Heart left ventricle (tissue), 16 donors: ENCODE measurements at regions not wholly inside any gene's neighbourhood (a gene's known extent, or its start where the extent isn't known, plus 50 kb on each side); places are given as distances from the start of the nearest gene placed in this dataset.
A peak's percentile ranks its signal among the peaks of the same experiment; 100 is the strongest.
"Not testable (repeated sequence)": the region's sequence is repeated elsewhere in the genome, so short reads cannot be mapped to it uniquely, and the experiment has no call there.

Experiments
- ATAC-seq, 4 donors: fragments of 200-7000 bp; cut with Tn5 transposase; one replicate each; pipeline ENCODE4 v1.9.1; 2020 to 2022; ENCODE audit warnings: moderate library complexity in 4 of 4, mild to moderate bottlenecking in 3 of 4, moderate number of reproducible peaks in 1 of 4
- DNase-seq, 5 donors: peaks; one replicate each; pipeline ENCODE4 v3.0.0-alpha.2; 2020
- H3K27ac ChIP-seq, 12 donors: fragments of 200-600 bp; sonication (generic) in 4 of 12; one replicate each; pipeline versions ENCODE4 v1.5.0 to v1.8.0; 2016 to 2022; ENCODE audit warnings: mild to moderate bottlenecking in 2 of 12
- H3K27me3 ChIP-seq, 9 donors: fragments of 200-600 bp; sonication (generic) in 2 of 9; one replicate each; pipeline versions ENCODE4 v1.5.1 to v1.8.0; 2016 to 2022; ENCODE audit warnings: mild to moderate bottlenecking in 3 of 9
- H3K36me3 ChIP-seq, 9 donors: fragments of 200-600 bp; sonication (generic) in 2 of 9; one replicate each; pipeline versions ENCODE4 v1.5.0 to v1.8.0; 2018 to 2022; ENCODE audit warnings: mild to moderate bottlenecking in 2 of 9
- H3K4me1 ChIP-seq, 12 donors: fragments of 200-600 bp; sonication (generic) in 4 of 12; one replicate each; pipeline versions ENCODE4 v1.5.0 to v1.8.0; 2016 to 2022; ENCODE audit warnings: mild to moderate bottlenecking in 3 of 12
- H3K4me3 ChIP-seq, 12 donors: fragments of 200-600 bp; sonication (generic) in 4 of 12; one replicate each; pipeline versions ENCODE4 v1.5.0 to v1.8.0; 2017 to 2022; ENCODE audit warnings: mild to moderate bottlenecking in 9 of 12, moderate library complexity in 4 of 12
- H3K9me3 ChIP-seq, 12 donors: fragments of 200-600 bp; sonication (generic) in 4 of 12; one replicate each; pipeline versions ENCODE4 v1.5.0 to v1.8.0; 2016 to 2022; ENCODE audit warnings: mild to moderate bottlenecking in 1 of 12
- CTCF ChIP-seq, 12 donors: fragments of 200-600 bp; sonication (generic) in 4 of 12; IDR thresholded peaks; one replicate each; pipeline versions ENCODE4 v1.5.0 to v1.8.0; 2018 to 2022; ENCODE audit warnings: antibody characterized with exemption in 12 of 12, mild to moderate bottlenecking in 5 of 12
- POLR2A ChIP-seq, 2 donors: fragments of 450-650 bp; IDR thresholded peaks; one replicate each; pipeline ENCODE4 v1.6.1; 2017; ENCODE audit warnings: antibody characterized with exemption in 2 of 2, mild to moderate bottlenecking in 2 of 2, moderate library complexity in 2 of 2
- WGBS, 4 donors: extraction: QIAGEN DNeasy Blood & Tissue Kit in 2 of 4; methylation state at CpG; one replicate each; pipeline versions ENCODE4 v1.1.5 to v1.1.7; 2013 to 2018; 5-methylcytosine and 5-hydroxymethylcytosine counted together
- intact Hi-C, 10 donors: fragments of 100-400 bp; cut with DNase I; formaldehyde crosslinking; loops; one replicate each; pipeline versions ENCODE4 v1.11.1 to v1.14.2; 2022
- donor health status: ischemic (EF 13 %, LVEDD 7.1; RV severe dilation, severe dysfunction).
- donor health status: healthy with polysubstance abuse.
- donor health status: DM: no; HTN: yes; CAD: no.
- donor health status: DM: no; HTN: no; CAD: no.
- donor health status: ischemic (EF 25% LVEDD 6.9; RV normal size, moderate dysfunction).
- donor health status: ischemic (EF 25% LVEDD 5.7; RV mildly dilated, moderate dysfunction).
- donor health status: healthy.
- donor health status: DM: yes; HTN: yes; CAD: no.
- donor health status: ischemic (EF 35%, LVEDD 5.7; RV mildly dilated, moderate dysfunction).
- donor health status: nonischemic (EF 11% LVEDD 7.7; RV severe dilation, severe dysfunction).
- donor health status: DM: yes; HTN: yes; CAD: no.
- donor health status: PGD.
- donor health status: ischemic (EF 29% LVEDD 5.4; RV normal size, mild dysfunction).
- donor health status: nonischemic (EF 23%, LVEDD 6.1; RV moderate dilation, normal function).

- DNase-seq, result peak in 1 of 5 donors; percentile 87
- no peak for TF ChIP-seq POLR2A (IDR thresholded peaks at IDR 0.05)
- TF ChIP-seq CTCF (IDR thresholded peaks at IDR 0.05), result no peak
- Histone ChIP-seq H3K27me3 (no peaks in the 10 kb centered on the region), H3K36me3 (no peaks in the 10 kb centered on the region), H3K9me3 (peaks cover 0 to 9% (median 0%) of the 10 kb centered on the region in 12 donors), H3K4me3 (no peak overlapping the region), H3K4me1 (peaks cover 0 to 38% (median 23%) of the 10 kb centered on the region in 12 donors), H3K27ac (peak overlapping the region in 11 of 12 donors; percentile 35 to 79 (median 68))
- intact Hi-C loops, result loop anchor here in 1 of 10 donors (5.0 kb wide), 1 partner anchor 36 kb away; no protein-coding TSS in a partner anchor
- 41 to 48% (median 45%) methylated on average over 13 of the region's 13 CpGs for WGBS, 4 donors
- ATAC-seq, result peak in 2 of 4 donors; percentile 36 to 53
Observed at GRCh38 chr21:38903690-38904139, 98.0 kb downstream of the ETS2 start.

- Histone ChIP-seq H3K4me1 (peaks cover 0 to 32% (median 16%) of the 10 kb centered on the region in 12 donors), H3K27me3 (no peaks in the 10 kb centered on the region), H3K36me3 (no peaks in the 10 kb centered on the region), H3K9me3 (peaks cover 0 to 9% (median 0%) of the 10 kb centered on the region in 12 donors), H3K4me3 (no peak overlapping the region), H3K27ac (peak overlapping the region in 11 of 12 donors; percentile 35 to 79 (median 68))
- intact Hi-C loops, result loop anchor here in 1 of 10 donors (5.0 kb wide), 1 partner anchor 36 kb away; no protein-coding TSS in a partner anchor
- WGBS, 4 donors, result 76 to 88% (median 78%) methylated on average over 9 of the region's 9 CpGs
- no peak for DNase-seq
- TF ChIP-seq POLR2A (IDR thresholded peaks at IDR 0.05) (no peak), CTCF (IDR thresholded peaks at IDR 0.05) (no peak)
- no peak for ATAC-seq
Observed at GRCh38 chr21:38902608-38903445, 97.1 kb downstream of the ETS2 start.

- Histone ChIP-seq H3K4me3 (no peak overlapping the region), H3K27ac (peak overlapping the region in 1 of 12 donors; percentile 9), H3K36me3 (no peaks in the 10 kb centered on the region), H3K4me1 (peaks cover 0 to 26% (median 8%) of the 10 kb centered on the region in 12 donors), H3K27me3 (no peaks in the 10 kb centered on the region), H3K9me3 (peaks cover 0 to 9% (median 0%) of the 10 kb centered on the region in 12 donors)
- DNase-seq, result no peak
- intact Hi-C loops, result loop anchor here in 1 of 10 donors (5.0 kb wide), 1 partner anchor 33 kb away; no protein-coding TSS in a partner anchor
- WGBS, 4 donors, result 83 to 96% (median 89%) methylated on average over 2 of the region's 2 CpGs
- ATAC-seq, result no peak
- no peak for TF ChIP-seq CTCF (IDR thresholded peaks at IDR 0.05)
Observed at GRCh38 chr21:38900499-38900898, 94.8 kb downstream of the ETS2 start.

- H3K27me3 ChIP-seq, DNase-seq, H3K36me3 ChIP-seq, ATAC-seq, H3K9me3 ChIP-seq, H3K4me3 ChIP-seq: not testable (repeated sequence)
- 90 to 92% (median 90%) methylated on average over 6 of the region's 6 CpGs for WGBS, 4 donors
- Histone ChIP-seq H3K4me1 (peaks cover 0 to 26% (median 8%) of the 10 kb centered on the region in 12 donors), H3K27ac (peak overlapping the region in 1 of 12 donors; percentile 9)
- intact Hi-C loops, result loop anchor here in 2 of 10 donors (5.0 kb wide), 2 partner anchors 33 to 48 kb away; no protein-coding TSS in a partner anchor
Observed at GRCh38 chr21:38899985-38900384, 94.3 kb downstream of the ETS2 start.
